Trophoblast cell (in vitro differentiated cells and primary cell): ENCODE measurements at regions not wholly inside any gene's neighbourhood (a gene's known extent, or its start where the extent isn't known, plus 50 kb on each side); places are given as distances from the start of the nearest gene placed in this dataset.

Source experiments
- DNase-seq, 2 donors: peaks; one replicate each; pipeline ENCODE4 v3.0.0-alpha.2; 2016
- H2AFZ ChIP-seq: 2 replicates; pipeline ENCODE4 v1.6.1; 2013; ENCODE audit warnings: low read length, moderate library complexity, mild to moderate bottlenecking; ENCODE audit not compliant: insufficient read depth, poor library complexity
- H2AK5ac ChIP-seq: 2 replicates; pipeline ENCODE4 v1.6.1; 2013; ENCODE audit warnings: mild to moderate bottlenecking, low read length
- H2BK120ac ChIP-seq: 2 replicates; pipeline ENCODE4 v1.6.1; 2013; ENCODE audit warnings: low read length, mild to moderate bottlenecking, moderate library complexity; ENCODE audit not compliant: insufficient read depth, poor library complexity
- H2BK12ac ChIP-seq: 2 replicates; pipeline ENCODE4 v1.6.1; 2013; ENCODE audit warnings: mild to moderate bottlenecking, low read length, moderate library complexity
- H2BK5ac ChIP-seq: 2 replicates; pipeline ENCODE4 v1.6.1; 2013; ENCODE audit warnings: low read length, low read depth, moderate library complexity, mild to moderate bottlenecking; ENCODE audit not compliant: poor library complexity
- H3K14ac ChIP-seq: 2 replicates; pipeline ENCODE4 v1.6.1; 2013; ENCODE audit warnings: mild to moderate bottlenecking, low read length
- H3K18ac ChIP-seq: 2 replicates; pipeline ENCODE4 v1.6.1; 2013; ENCODE audit warnings: mild to moderate bottlenecking, low read length
- H3K23ac ChIP-seq: 2 replicates; pipeline ENCODE4 v1.6.1; 2013; ENCODE audit warnings: low read length
- H3K27ac ChIP-seq: 2 replicates; pipeline ENCODE4 v1.5.1; 2013; ENCODE audit warnings: low read depth, mild to moderate bottlenecking, inconsistent platforms, low read length, moderate library complexity
- H3K27me3 ChIP-seq: 2 replicates; pipeline ENCODE4 v1.6.1; 2013; ENCODE audit warnings: inconsistent platforms, mild to moderate bottlenecking, low read length, moderate library complexity; ENCODE audit not compliant: insufficient read depth
- H3K36me3 ChIP-seq, 2 experiments: 1 replicate in 1 of 2; 2 replicates in 1 of 2; pipeline ENCODE4 v1.6.1; 2013; ENCODE audit warnings: low read length in 2 of 2, mild to moderate bottlenecking in 2 of 2, moderate library complexity in 1 of 2; ENCODE audit not compliant: insufficient read depth in 2 of 2, control insufficient read depth in 1 of 2
- H3K4ac ChIP-seq: 2 replicates; pipeline ENCODE4 v1.6.1; 2013; ENCODE audit warnings: low read depth, mild to moderate bottlenecking, low read length, moderate library complexity
- H3K4me1 ChIP-seq, 2 experiments: 1 replicate in 1 of 2; 2 replicates in 1 of 2; pipeline ENCODE4 v1.6.1; 2013; ENCODE audit warnings: low read length in 2 of 2, mild to moderate bottlenecking in 2 of 2, moderate library complexity in 1 of 2; ENCODE audit not compliant: insufficient read depth in 2 of 2, control insufficient read depth in 1 of 2
- H3K4me2 ChIP-seq: 2 replicates; pipeline ENCODE4 v1.6.1; 2013; ENCODE audit warnings: inconsistent platforms, mild to moderate bottlenecking, low read length, moderate library complexity
- H3K4me3 ChIP-seq: 2 replicates; pipeline ENCODE4 v1.5.1; 2013; ENCODE audit warnings: mild to moderate bottlenecking, low read depth, low read length, inconsistent platforms
- H3K79me1 ChIP-seq: one replicate; pipeline ENCODE4 v1.6.1; 2013; ENCODE audit warnings: low read length
- H3K79me2 ChIP-seq: 2 replicates; pipeline ENCODE4 v1.6.1; 2013; ENCODE audit warnings: low read length, mild to moderate bottlenecking; ENCODE audit not compliant: control insufficient read depth, insufficient read depth, poor library complexity
- H3K9ac ChIP-seq: 2 replicates; pipeline ENCODE4 v1.6.1; 2013; ENCODE audit warnings: mild to moderate bottlenecking, low read length
- H3K9me3 ChIP-seq: 2 replicates; pipeline ENCODE4 v1.6.1; 2013; ENCODE audit warnings: low read depth, mild to moderate bottlenecking, control low read depth, inconsistent platforms, low read length; ENCODE audit not compliant: insufficient read depth
- H4K12ac ChIP-seq: 2 replicates; pipeline ENCODE4 v1.6.1; 2013; ENCODE audit warnings: low read depth, mild to moderate bottlenecking, low read length, moderate library complexity
- H4K8ac ChIP-seq: 2 replicates; pipeline ENCODE4 v1.6.1; 2013; ENCODE audit warnings: low read depth, mild to moderate bottlenecking, low read length, moderate library complexity
- H4K91ac ChIP-seq: one replicate; pipeline ENCODE4 v1.6.1; 2013; ENCODE audit warnings: low read depth, mild to moderate bottlenecking, low read length, moderate library complexity
- WGBS: extraction: QIAGEN DNeasy Blood & Tissue Kit; methylation state at CpG from one replicate; pipeline ENCODE4 v1.1.7; 2013; ENCODE audit warnings: missing lambda C conversion rate; ENCODE audit not compliant: insufficient read length, insufficient coverage; ENCODE audit errors: extremely low coverage; 5-methylcytosine and 5-hydroxymethylcytosine counted together

GRCh38 chr12:124507188-124508109 lies 60.0 kb downstream of the NCOR2 start:
- Histone ChIP-seq H2AK5ac (no peak overlapping the region), H3K4me3 (no peak overlapping the region), H3K9me3 (peaks cover 2% of the 10 kb centered on the region), H3K27ac (no peak overlapping the region), H4K91ac (no peak overlapping the region), H3K27me3 (no peaks in the 10 kb centered on the region), H2BK5ac (no peak overlapping the region), H3K23ac (no peak overlapping the region), H3K4me1 (peaks cover 43 to 44% of the 10 kb centered on the region in 2 experiments), H3K36me3 (peaks cover 0 to 3% of the 10 kb centered on the region in 2 experiments), H3K79me2 (peaks cover 11% of the 10 kb centered on the region), H2BK120ac (no peak overlapping the region), H3K79me1 (peaks cover 13% of the 10 kb centered on the region), H3K18ac (peak overlapping the region; percentile 9), H2AFZ (no peak overlapping the region), H2BK12ac (no peak overlapping the region), H3K4me2 (no peak overlapping the region), H3K4ac (peak overlapping the region; percentile 22), H4K8ac (no peak overlapping the region), H3K14ac (no peak overlapping the region), H4K12ac (no peak overlapping the region), H3K9ac (no peak overlapping the region)
- no peak for DNase-seq
- no CpG with 5 or more reads among the region's 26 CpGs for WGBS

- Histone ChIP-seq H3K36me3 (peaks cover 0 to 3% of the 10 kb centered on the region in 2 experiments), H4K91ac (no peak overlapping the region), H3K4me3 (no peak overlapping the region), H3K4me2 (no peak overlapping the region), H2BK120ac (no peak overlapping the region), H3K9ac (no peak overlapping the region), H3K27me3 (no peaks in the 10 kb centered on the region), H3K27ac (no peak overlapping the region), H4K8ac (no peak overlapping the region), H4K12ac (no peak overlapping the region), H3K4ac (peak overlapping the region; percentile 35), H3K79me2 (peaks cover 11% of the 10 kb centered on the region), H2BK12ac (no peak overlapping the region), H3K14ac (no peak overlapping the region), H2AK5ac (no peak overlapping the region), H3K18ac (peak overlapping the region; percentile 7), H3K4me1 (peaks cover 39 to 42% of the 10 kb centered on the region in 2 experiments), H3K23ac (no peak overlapping the region), H2BK5ac (no peak overlapping the region), H2AFZ (no peak overlapping the region), H3K9me3 (peaks cover 2% of the 10 kb centered on the region), H3K79me1 (peaks cover 12% of the 10 kb centered on the region)
- no peak for DNase-seq
- no CpG with 5 or more reads among the region's 8 CpGs for WGBS
Measured at GRCh38 chr12:124506832-124507153, 60.6 kb downstream of the NCOR2 start.

- Histone ChIP-seq H2BK12ac (no peak overlapping the region), H3K14ac (no peak overlapping the region), H4K12ac (no peak overlapping the region), H4K91ac (no peak overlapping the region), H3K27me3 (no peaks in the 10 kb centered on the region), H3K27ac (no peak overlapping the region), H2BK120ac (no peak overlapping the region), H3K36me3 (peaks cover 0 to 3% of the 10 kb centered on the region in 2 experiments), H3K4me3 (no peak overlapping the region), H3K79me1 (peaks cover 12% of the 10 kb centered on the region), H2BK5ac (no peak overlapping the region), H2AK5ac (no peak overlapping the region), H3K4me1 (peaks cover 41 to 44% of the 10 kb centered on the region in 2 experiments), H3K4me2 (no peak overlapping the region), H2AFZ (no peak overlapping the region), H3K9ac (no peak overlapping the region), H3K79me2 (peaks cover 11% of the 10 kb centered on the region), H4K8ac (no peak overlapping the region), H3K4ac (peak overlapping the region; percentile 35), H3K18ac (peak overlapping the region; percentile 7), H3K9me3 (peaks cover 2% of the 10 kb centered on the region), H3K23ac (no peak overlapping the region)
- WGBS = no CpG with 5 or more reads among the region's 30 CpGs
- peak in 1 of 2 donors; percentile 27 for DNase-seq
Measured at GRCh38 chr12:124506145-124506831, 61.1 kb downstream of the NCOR2 start.

GRCh38 chr12:124505001-124505818 lies 62.2 kb downstream of the NCOR2 start:
- no CpG with 5 or more reads among the region's 22 CpGs for WGBS
- H2AK5ac ChIP-seq = no peak overlapping the region

More at GRCh38 chr12:124505001-124505818, 62.2 kb downstream of the NCOR2 start:
- Histone ChIP-seq H3K27me3 (no peaks in the 10 kb centered on the region), H3K9me3 (peaks cover 2% of the 10 kb centered on the region), H4K8ac (no peak overlapping the region), H3K27ac (no peak overlapping the region), H3K4me3 (no peak overlapping the region), H4K12ac (no peak overlapping the region), H3K79me2 (peaks cover 9% of the 10 kb centered on the region), H3K18ac (no peak overlapping the region), H3K36me3 (peaks cover 0 to 3% of the 10 kb centered on the region in 2 experiments), H4K91ac (no peak overlapping the region), H3K9ac (no peak overlapping the region), H3K4me1 (peaks cover 41 to 46% of the 10 kb centered on the region in 2 experiments), H3K4me2 (no peak overlapping the region), H2BK12ac (no peak overlapping the region), H3K23ac (no peak overlapping the region), H3K4ac (no peak overlapping the region), H3K79me1 (peaks cover 16% of the 10 kb centered on the region), H2BK120ac (no peak overlapping the region), H3K14ac (no peak overlapping the region), H2AFZ (no peak overlapping the region), H2BK5ac (no peak overlapping the region)
- DNase-seq = no peak
